Stimulated activated naive CD4-positive, alpha-beta T cell treated with Interleukin-2 at 50 U/mL for 16 hours (primary cell): ENCODE measurements at regions not wholly inside any gene's neighbourhood (a gene's known extent, or its start where the extent isn't known, plus 50 kb on each side); places are given as distances from the start of the nearest gene placed in this dataset.

ENCODE experiments used
- DNase-seq: peaks from one replicate; lab custom pipeline; 2025; lab: John Stamatoyannopoulos, UW

- DNase-seq, result no peak
These were observed 245.6 kb upstream of the SATB1 start for GRCh38 chr3:18670759-18671158.

GRCh38 chr3:18669374-18669773, 244.2 kb upstream of the SATB1 start:
- peak; percentile 1 for DNase-seq

GRCh38 chr3:18667552-18667951, 242.4 kb upstream of the SATB1 start:
- no peak for DNase-seq

GRCh38 chr3:18666655-18667054, 241.5 kb upstream of the SATB1 start:
- no peak for DNase-seq

- no peak for DNase-seq
These were observed 234.9 kb upstream of the SATB1 start for GRCh38 chr3:18660059-18660458.

- DNase-seq, result peak; percentile 1
These were observed 233.0 kb upstream of the SATB1 start for GRCh38 chr3:18657858-18658820.

GRCh38 chr3:18656866-18657265, 231.7 kb upstream of the SATB1 start:
- DNase-seq, result no peak

GRCh38 chr3:18656410-18656809, 231.3 kb upstream of the SATB1 start:
- no peak for DNase-seq

GRCh38 chr3:18655827-18656226, 230.7 kb upstream of the SATB1 start:
- no peak for DNase-seq

- no peak for DNase-seq
These were observed 227.6 kb upstream of the SATB1 start for GRCh38 chr3:18652781-18653180.

- no peak for DNase-seq
These were observed 225.6 kb upstream of the SATB1 start for GRCh38 chr3:18650731-18651130.

GRCh38 chr3:18649666-18650363, 224.7 kb upstream of the SATB1 start:
- peak; percentile 28 for DNase-seq

GRCh38 chr3:18648868-18649462, 223.8 kb upstream of the SATB1 start:
- DNase-seq, result no peak

GRCh38 chr3:18648159-18648558, 223.0 kb upstream of the SATB1 start:
- no peak for DNase-seq

GRCh38 chr3:18645619-18646018, 220.5 kb upstream of the SATB1 start:
- DNase-seq, result peak; percentile 6

- no peak for DNase-seq
These were observed 218.1 kb upstream of the SATB1 start for GRCh38 chr3:18643281-18643680.

- no peak for DNase-seq
These were observed 216.8 kb upstream of the SATB1 start for GRCh38 chr3:18641916-18642315.

- DNase-seq, result no peak
These were observed 210.1 kb upstream of the SATB1 start for GRCh38 chr3:18635215-18635614.

GRCh38 chr3:18634461-18634860, 209.3 kb upstream of the SATB1 start:
- DNase-seq, result no peak

GRCh38 chr3:18633002-18633401, 207.9 kb upstream of the SATB1 start:
- DNase-seq, result no peak

GRCh38 chr3:18630295-18630694, 205.2 kb upstream of the SATB1 start:
- DNase-seq, result no peak

- no peak for DNase-seq
These were observed 199.9 kb upstream of the SATB1 start for GRCh38 chr3:18625085-18625484.

- DNase-seq, result no peak
These were observed 198.1 kb upstream of the SATB1 start for GRCh38 chr3:18623220-18623619.
